Eye (tissue), 1 donor: ENCODE measurements at regions not wholly inside any gene's neighbourhood (a gene's known extent, or its start where the extent isn't known, plus 50 kb on each side); places are given as distances from the start of the nearest gene placed in this dataset.
"Not testable (repeated sequence)": the region's sequence is repeated elsewhere in the genome, so short reads cannot be mapped to it uniquely, and the experiment has no call there.

Experiments used
- DNase-seq: peaks from one replicate; pipeline ENCODE4 v3.0.0-alpha.2; 2015

GRCh38 chr13:28607187-28607955 lies 51.6 kb upstream of the POMP start:
- no peak for DNase-seq

- DNase-seq: no peak
These were observed 52.5 kb upstream of the POMP start for GRCh38 chr13:28606466-28606865.

GRCh38 chr13:28605147-28605546 lies 53.8 kb upstream of the POMP start:
- not testable (repeated sequence) for DNase-seq

- no peak for DNase-seq
These were observed 55.8 kb upstream of the POMP start for GRCh38 chr13:28603043-28603664.

GRCh38 chr13:28602580-28602979 lies 56.4 kb upstream of the POMP start:
- DNase-seq: no peak

- DNase-seq: peak; percentile 10
These were observed 57.3 kb upstream of the POMP start for GRCh38 chr13:28601581-28601980.

GRCh38 chr13:28597641-28598040 lies 61.3 kb upstream of the POMP start:
- no peak for DNase-seq

GRCh38 chr13:28590461-28590860 lies 68.5 kb upstream of the POMP start:
- no peak for DNase-seq

GRCh38 chr13:28588296-28588695 lies 70.6 kb upstream of the POMP start:
- no peak for DNase-seq

- DNase-seq: no peak
These were observed 71.8 kb upstream of the POMP start for GRCh38 chr13:28587174-28587540.

- no peak for DNase-seq
These were observed 72.3 kb upstream of the POMP start for GRCh38 chr13:28586439-28587173.

- no peak for DNase-seq
These were observed 73.4 kb upstream of the POMP start for GRCh38 chr13:28585561-28585960.

GRCh38 chr13:28584873-28585381 lies 74.0 kb upstream of the POMP start:
- DNase-seq: peak; percentile 17

- no peak for DNase-seq
These were observed 75.3 kb upstream of the POMP start for GRCh38 chr13:28583651-28584091.

GRCh38 chr13:28582892-28583240 lies 76.1 kb upstream of the POMP start:
- DNase-seq: no peak

GRCh38 chr13:28582225-28582891 lies 76.6 kb upstream of the POMP start:
- no peak for DNase-seq

GRCh38 chr13:28581451-28581850 lies 77.5 kb upstream of the POMP start:
- no peak for DNase-seq

- DNase-seq: no peak
These were observed 79.2 kb upstream of the POMP start for GRCh38 chr13:28579736-28580135.

- DNase-seq: peak; percentile 36
These were observed 79.6 kb upstream of the POMP start for GRCh38 chr13:28579322-28579721.

GRCh38 chr13:28576067-28576466 lies 81.1 kb upstream of the FLT1 start:
- no peak for DNase-seq

- no peak for DNase-seq
These were observed 80.3 kb upstream of the FLT1 start for GRCh38 chr13:28575200-28575599.

- DNase-seq: no peak
These were observed 79.8 kb upstream of the FLT1 start for GRCh38 chr13:28574617-28575142.
